ENCODE measurements at regions not wholly inside any gene's neighbourhood (a gene's known extent, or its start where the extent isn't known, plus 50 kb on each side); places are given as distances from the start of the nearest gene placed in this dataset.
A peak's percentile ranks its signal among the peaks of the same experiment; 100 is the strongest.
"Not testable (repeated sequence)": the region's sequence is repeated elsewhere in the genome, so short reads cannot be mapped to it uniquely, and the experiment has no call there.

GRCh38 chr4:91997045-91997444 lies 306.7 kb upstream of the GRID2 start:
- no peak for DNase-seq (ENCODE audit: low spot score)

GRCh38 chr4:92012899-92013867 lies 290.6 kb upstream of the GRID2 start:
- DNase-seq (ENCODE audit: low spot score) = no peak

- no peak for DNase-seq (ENCODE audit: low spot score)
These were observed 289.7 kb upstream of the GRID2 start for GRCh38 chr4:92014067-92014466.

GRCh38 chr4:92021203-92021602 lies 282.6 kb upstream of the GRID2 start:
- no peak for DNase-seq (ENCODE audit: low spot score)

- DNase-seq (ENCODE audit: low spot score) = no peak
These were observed 282.0 kb upstream of the GRID2 start for GRCh38 chr4:92021788-92022187.

- not testable (repeated sequence) for DNase-seq (ENCODE audit: low spot score)
These were observed 274.9 kb upstream of the GRID2 start for GRCh38 chr4:92028830-92029229.

GRCh38 chr4:92031825-92032224 lies 271.9 kb upstream of the GRID2 start:
- no peak for DNase-seq (ENCODE audit: low spot score)

- no peak for DNase-seq (ENCODE audit: low spot score)
These were observed 268.1 kb upstream of the GRID2 start for GRCh38 chr4:92035666-92036065.

GRCh38 chr4:92045718-92046117 lies 258.0 kb upstream of the GRID2 start:
- DNase-seq (ENCODE audit: low spot score) = no peak

- DNase-seq (ENCODE audit: low spot score) = peak; percentile 20
These were observed 256.4 kb upstream of the GRID2 start for GRCh38 chr4:92047209-92047875.

GRCh38 chr4:92050875-92051274 lies 252.9 kb upstream of the GRID2 start:
- no peak for DNase-seq (ENCODE audit: low spot score)

- no peak for DNase-seq (ENCODE audit: low spot score)
These were observed 244.2 kb upstream of the GRID2 start for GRCh38 chr4:92059615-92060014.

GRCh38 chr4:92060333-92060732 lies 243.4 kb upstream of the GRID2 start:
- peak; percentile 2 for DNase-seq (ENCODE audit: low spot score)

GRCh38 chr4:92064574-92064973 lies 239.2 kb upstream of the GRID2 start:
- no peak for DNase-seq (ENCODE audit: low spot score)

GRCh38 chr4:92066485-92066884 lies 237.3 kb upstream of the GRID2 start:
- DNase-seq (ENCODE audit: low spot score) = no peak

GRCh38 chr4:92071587-92071986 lies 232.2 kb upstream of the GRID2 start:
- no peak for DNase-seq (ENCODE audit: low spot score)

GRCh38 chr4:92074839-92075238 lies 228.9 kb upstream of the GRID2 start:
- DNase-seq (ENCODE audit: low spot score) = no peak

- DNase-seq (ENCODE audit: low spot score) = no peak
These were observed 212.9 kb upstream of the GRID2 start for GRCh38 chr4:92090887-92091286.

- no peak for DNase-seq (ENCODE audit: low spot score)
These were observed 212.4 kb upstream of the GRID2 start for GRCh38 chr4:92091335-92091734.

GRCh38 chr4:92099861-92100260 lies 203.9 kb upstream of the GRID2 start:
- DNase-seq (ENCODE audit: low spot score) = no peak

GRCh38 chr4:92100975-92101374 lies 202.8 kb upstream of the GRID2 start:
- DNase-seq (ENCODE audit: low spot score) = no peak

GRCh38 chr4:92101737-92102172 lies 202.0 kb upstream of the GRID2 start:
- DNase-seq (ENCODE audit: low spot score) = no peak

GRCh38 chr4:92104506-92104905 lies 199.3 kb upstream of the GRID2 start:
- no peak for DNase-seq (ENCODE audit: low spot score)
